HK-2 (cell line): ENCODE measurements at regions not wholly inside any gene's neighbourhood (a gene's known extent, or its start where the extent isn't known, plus 50 kb on each side); places are given as distances from the start of the nearest gene placed in this dataset.

Source experiments
- DNase-seq: peaks from one replicate; pipeline ENCODE4 v3.0.0-alpha.2; 2018; ENCODE audit not compliant: unreplicated experiment

GRCh38 chr2:67516899-67517530, 119.9 kb downstream of the ETAA1 start:
- DNase-seq: no peak

GRCh38 chr2:67522148-67522547, 125.0 kb downstream of the ETAA1 start:
- no peak for DNase-seq

GRCh38 chr2:67524213-67524612, 127.1 kb downstream of the ETAA1 start:
- no peak for DNase-seq

GRCh38 chr2:67524777-67525176, 127.6 kb downstream of the ETAA1 start:
- no peak for DNase-seq

- DNase-seq: no peak
These were observed 129.2 kb downstream of the ETAA1 start for GRCh38 chr2:67526283-67526682.

- no peak for DNase-seq
These were observed 131.2 kb downstream of the ETAA1 start for GRCh38 chr2:67528320-67528719.

GRCh38 chr2:67532387-67532786, 135.3 kb downstream of the ETAA1 start:
- DNase-seq: no peak

- DNase-seq: no peak
These were observed 137.6 kb downstream of the ETAA1 start for GRCh38 chr2:67534745-67535144.

- no peak for DNase-seq
These were observed 143.8 kb downstream of the ETAA1 start for GRCh38 chr2:67540962-67541361.

- no peak for DNase-seq
These were observed 147.2 kb downstream of the ETAA1 start for GRCh38 chr2:67544286-67544685.

- DNase-seq: no peak
These were observed 151.4 kb downstream of the ETAA1 start for GRCh38 chr2:67548317-67549201.

GRCh38 chr2:67559156-67559555, 162.0 kb downstream of the ETAA1 start:
- no peak for DNase-seq

- no peak for DNase-seq
These were observed 163.8 kb downstream of the ETAA1 start for GRCh38 chr2:67560771-67561456.

GRCh38 chr2:67561457-67561965, 164.4 kb downstream of the ETAA1 start:
- peak; percentile 58 for DNase-seq

GRCh38 chr2:67564076-67564475, 166.9 kb downstream of the ETAA1 start:
- DNase-seq: no peak

GRCh38 chr2:67564626-67565025, 167.5 kb downstream of the ETAA1 start:
- no peak for DNase-seq

GRCh38 chr2:67565262-67565661, 168.1 kb downstream of the ETAA1 start:
- no peak for DNase-seq

- no peak for DNase-seq
These were observed 168.6 kb downstream of the ETAA1 start for GRCh38 chr2:67565761-67566160.

GRCh38 chr2:67566285-67566684, 169.2 kb downstream of the ETAA1 start:
- DNase-seq: no peak

- DNase-seq: peak; percentile 12
These were observed 170.0 kb downstream of the ETAA1 start for GRCh38 chr2:67566958-67567635.

GRCh38 chr2:67567886-67568285, 170.8 kb downstream of the ETAA1 start:
- DNase-seq: no peak

GRCh38 chr2:67570611-67571010, 173.5 kb downstream of the ETAA1 start:
- no peak for DNase-seq
